GM12878 (cell line): ENCODE measurements at regions not wholly inside any gene's neighbourhood (a gene's known extent, or its start where the extent isn't known, plus 50 kb on each side); places are given as distances from the start of the nearest gene placed in this dataset.

Experiments
- TAF1 ChIP-seq: IDR thresholded peaks from 2 replicates; pipeline ENCODE4 v1.6.1; 2011; ENCODE audit warnings: mild to moderate bottlenecking, low read depth, low read length, borderline replicate concordance
- TF ChIP-seq, protein P1 (sequence below), 3 experiments: IDR thresholded peaks in 2 of 3; conservative IDR thresholded peaks in 1 of 3; 2 replicates each; pipeline ENCODE4 v1.5.1; 2011; ENCODE audit warnings: low read depth in 3 of 3, low read length in 3 of 3, mild to moderate bottlenecking in 3 of 3, control low read depth in 2 of 3, moderate library complexity in 2 of 3, inconsistent platforms in 1 of 3, mixed read lengths in 1 of 3; ENCODE audit not compliant: control insufficient read depth in 2 of 3, insufficient read depth in 1 of 3; ENCODE audit errors: extremely low read depth in 1 of 3

DNA sequence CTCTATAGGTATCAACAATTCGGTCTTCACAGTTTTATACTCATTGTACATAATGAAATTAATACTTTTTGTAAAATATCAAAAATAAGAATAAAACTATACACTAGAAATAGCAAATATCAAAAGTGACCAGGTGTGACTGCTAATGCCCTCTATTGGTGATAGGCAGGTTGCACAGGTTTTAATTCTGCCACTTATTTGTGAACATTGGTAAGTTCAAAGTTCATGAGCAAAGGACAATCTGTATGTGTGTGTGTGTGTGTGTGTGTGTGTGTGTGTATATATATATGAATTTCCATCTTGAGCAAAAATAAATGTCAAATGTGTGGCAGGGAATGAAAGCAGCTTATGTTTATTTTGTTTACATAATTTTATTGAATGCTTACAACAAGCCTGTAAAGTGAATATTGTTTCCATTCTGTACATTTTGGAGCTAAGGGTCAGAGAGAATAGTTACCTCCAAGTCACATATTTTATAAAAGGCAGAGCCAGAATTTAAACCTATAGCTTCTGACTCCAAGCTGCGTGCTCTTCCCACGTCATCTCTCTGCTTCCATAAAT, 537.4 kb downstream of the CPS1 start:
- TF ChIP-seq, protein P1, sequence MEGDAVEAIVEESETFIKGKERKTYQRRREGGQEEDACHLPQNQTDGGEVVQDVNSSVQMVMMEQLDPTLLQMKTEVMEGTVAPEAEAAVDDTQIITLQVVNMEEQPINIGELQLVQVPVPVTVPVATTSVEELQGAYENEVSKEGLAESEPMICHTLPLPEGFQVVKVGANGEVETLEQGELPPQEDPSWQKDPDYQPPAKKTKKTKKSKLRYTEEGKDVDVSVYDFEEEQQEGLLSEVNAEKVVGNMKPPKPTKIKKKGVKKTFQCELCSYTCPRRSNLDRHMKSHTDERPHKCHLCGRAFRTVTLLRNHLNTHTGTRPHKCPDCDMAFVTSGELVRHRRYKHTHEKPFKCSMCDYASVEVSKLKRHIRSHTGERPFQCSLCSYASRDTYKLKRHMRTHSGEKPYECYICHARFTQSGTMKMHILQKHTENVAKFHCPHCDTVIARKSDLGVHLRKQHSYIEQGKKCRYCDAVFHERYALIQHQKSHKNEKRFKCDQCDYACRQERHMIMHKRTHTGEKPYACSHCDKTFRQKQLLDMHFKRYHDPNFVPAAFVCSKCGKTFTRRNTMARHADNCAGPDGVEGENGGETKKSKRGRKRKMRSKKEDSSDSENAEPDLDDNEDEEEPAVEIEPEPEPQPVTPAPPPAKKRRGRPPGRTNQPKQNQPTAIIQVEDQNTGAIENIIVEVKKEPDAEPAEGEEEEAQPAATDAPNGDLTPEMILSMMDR (IDR thresholded peaks at IDR 0.05 in 2 of 3, conservative IDR thresholded peaks at IDR 0.05 in 1 of 3; ENCODE audit: control insufficient read depth in 2 of 3, extremely low read depth in 1 of 3, insufficient read depth in 1 of 3, low read depth in 3 of 3, low read length in 3 of 3) = peak; percentile 43 to 52 (median 43); a peak in 5 of 6 replicates
- no peak for TF ChIP-seq TAF1
